Stimulated activated CD8-positive, alpha-beta memory T cell treated with anti-CD3 and anti-CD28 coated beads, Interleukin-2, amount 100 ng/mL, for 48 hours (primary cell): ENCODE measurements at regions not wholly inside any gene's neighbourhood (a gene's known extent, or its start where the extent isn't known, plus 50 kb on each side); places are given as distances from the start of the nearest gene placed in this dataset.

Source experiments
- DNase-seq, 2 donors: peaks; one replicate each; pipeline ENCODE4 v3.0.0-alpha.2; 2020; ENCODE audit warnings: low read depth in 2 of 2

DNA sequence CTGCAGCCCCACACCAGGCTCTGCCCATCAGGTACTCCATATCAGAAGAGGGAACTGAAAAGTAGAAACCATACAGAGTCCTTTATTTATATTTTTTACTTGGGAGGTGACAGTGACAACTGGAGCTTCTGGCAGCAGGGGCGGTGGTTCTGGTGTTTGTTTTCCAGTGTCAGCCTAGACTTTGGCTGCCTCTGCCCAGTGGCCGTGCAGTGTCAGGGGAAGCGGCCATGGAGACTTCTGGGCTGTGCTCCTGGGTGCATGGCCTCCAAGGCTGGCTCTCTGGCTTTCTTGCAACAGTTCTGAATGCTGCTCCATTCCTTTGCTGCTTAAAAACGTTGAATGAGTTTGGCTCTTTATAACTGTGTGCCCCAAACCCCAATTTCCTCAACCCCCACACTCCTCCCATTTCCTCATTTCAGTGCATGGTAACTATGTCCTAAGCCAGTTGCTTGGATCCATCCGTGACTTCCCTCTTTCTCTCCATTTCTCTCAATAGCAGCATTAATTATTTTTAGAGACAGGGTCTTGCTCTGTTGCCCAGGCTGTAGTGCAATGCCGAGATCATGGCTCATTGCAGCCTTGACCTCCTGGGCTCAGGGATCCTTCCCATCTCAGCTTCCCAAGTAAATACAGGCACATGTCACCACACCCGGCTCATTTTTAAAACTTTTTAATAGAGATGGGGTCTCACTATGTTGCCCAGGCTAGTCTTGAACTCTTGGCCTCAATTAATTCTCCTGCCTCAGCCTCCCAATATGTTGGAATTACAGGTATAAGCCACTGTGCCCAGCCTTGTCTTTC, 141.1 kb upstream of the SGK1 start:
- DNase-seq: no peak

DNA sequence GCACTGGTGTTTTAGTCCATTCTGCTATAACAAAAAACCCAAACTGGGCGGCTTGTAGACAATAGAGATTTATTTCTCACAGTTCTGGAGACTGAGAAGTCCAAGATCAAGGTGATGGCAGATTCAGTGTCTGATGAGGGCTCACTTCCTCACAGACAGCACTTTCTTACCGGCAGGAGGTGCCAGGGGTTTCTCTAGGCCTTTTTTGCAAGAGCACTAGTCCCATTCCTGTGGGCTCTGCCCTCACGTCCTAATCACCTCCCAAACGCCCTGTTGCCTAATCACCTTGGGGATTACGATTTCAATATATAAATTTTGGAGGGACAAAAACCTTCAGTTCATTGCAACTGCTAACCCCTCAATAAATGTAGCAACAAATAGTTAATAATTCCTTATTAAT, 140.0 kb upstream of the SGK1 start:
- DNase-seq: no peak

DNA sequence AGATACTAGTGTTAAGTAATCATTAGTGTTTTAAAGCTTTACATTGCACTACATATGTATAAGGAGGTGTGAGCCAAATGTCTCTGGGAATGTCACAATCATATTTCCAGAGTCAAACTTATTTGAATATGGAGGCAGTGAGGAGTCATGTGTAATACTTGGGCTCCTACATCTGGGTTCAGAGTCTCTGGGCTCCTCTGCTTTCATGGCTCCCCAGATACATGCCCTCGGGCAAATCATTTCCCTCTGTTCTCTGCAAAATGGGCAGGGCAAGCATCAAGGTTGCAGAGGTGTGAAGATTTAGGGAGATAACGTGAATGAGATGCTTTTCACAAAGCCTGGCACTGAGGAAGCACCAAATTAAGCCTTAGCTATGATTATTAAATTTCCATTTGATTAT, 138.3 kb upstream of the SGK1 start:
- DNase-seq: no peak

DNA sequence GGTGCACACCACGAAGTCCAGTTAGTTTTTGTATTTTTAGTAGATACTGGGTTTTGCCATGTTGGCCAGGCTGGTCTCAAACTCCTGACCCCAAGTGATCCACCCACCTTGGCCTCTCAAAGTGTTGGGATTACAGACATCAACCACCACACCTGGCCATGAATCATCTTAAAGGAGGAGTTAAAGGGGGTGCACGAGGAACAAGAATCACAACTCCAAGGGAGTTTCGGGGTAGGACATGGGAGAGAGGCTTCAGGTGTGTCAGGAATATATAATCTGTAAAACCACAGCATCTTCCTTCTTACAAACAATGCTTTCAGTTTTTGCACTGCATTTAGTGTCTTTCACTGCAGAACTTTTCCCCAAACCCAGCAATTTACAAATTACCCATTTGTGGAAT, 137.4 kb upstream of the SGK1 start:
- no peak for DNase-seq

DNA sequence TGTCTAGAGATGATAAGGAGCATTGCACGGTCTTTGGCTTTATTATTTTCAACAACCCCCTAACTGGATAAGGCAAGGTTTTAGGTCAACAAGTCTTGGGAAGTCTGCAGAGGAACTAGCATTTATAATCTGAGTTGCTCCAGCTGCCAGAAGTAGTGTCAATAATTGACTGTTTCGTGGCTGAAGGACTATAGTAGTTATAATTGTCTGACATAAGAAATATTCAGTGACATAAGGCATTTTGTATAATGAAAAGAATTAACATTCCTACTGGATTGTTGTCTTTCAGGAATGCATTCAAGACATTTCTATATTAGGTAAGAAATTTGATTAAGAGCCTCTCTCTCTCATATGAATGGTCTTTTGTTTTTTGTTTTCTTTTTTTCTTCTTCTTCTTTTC, 136.9 kb upstream of the SGK1 start:
- no peak for DNase-seq

DNA sequence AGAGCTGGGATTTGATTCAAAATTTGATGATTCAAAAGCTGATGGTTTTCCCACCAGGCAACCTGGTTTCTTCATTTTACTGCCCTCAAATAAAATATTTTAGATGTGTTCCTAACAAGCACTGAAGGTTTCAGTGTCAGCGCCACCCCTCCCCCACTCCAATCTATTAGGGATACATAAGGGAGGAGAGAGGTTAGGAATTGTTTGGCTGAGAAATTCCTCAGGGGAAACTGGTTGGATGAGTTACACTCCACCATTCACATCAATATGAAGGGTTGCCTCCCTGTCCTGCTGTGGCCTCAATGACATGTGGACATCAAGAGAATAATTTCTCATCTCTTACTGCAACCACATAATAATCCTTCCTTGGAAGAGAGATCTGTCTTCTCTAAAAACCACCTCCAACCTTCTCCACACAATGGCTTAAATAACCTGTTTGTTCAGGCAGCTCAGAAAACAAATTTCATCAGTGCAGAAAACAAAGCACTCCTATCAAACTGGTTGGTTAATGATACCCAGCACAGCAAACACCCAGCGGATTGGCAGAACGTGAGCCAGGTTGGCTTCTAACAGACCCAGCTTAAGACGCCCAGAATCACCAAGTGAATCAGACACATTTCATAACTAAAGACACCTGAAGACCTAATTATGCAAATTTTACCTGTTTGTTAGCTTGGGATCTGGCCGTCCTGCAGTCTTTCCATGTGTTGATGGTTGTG, 136.0 kb upstream of the SGK1 start:
- no peak for DNase-seq

DNA sequence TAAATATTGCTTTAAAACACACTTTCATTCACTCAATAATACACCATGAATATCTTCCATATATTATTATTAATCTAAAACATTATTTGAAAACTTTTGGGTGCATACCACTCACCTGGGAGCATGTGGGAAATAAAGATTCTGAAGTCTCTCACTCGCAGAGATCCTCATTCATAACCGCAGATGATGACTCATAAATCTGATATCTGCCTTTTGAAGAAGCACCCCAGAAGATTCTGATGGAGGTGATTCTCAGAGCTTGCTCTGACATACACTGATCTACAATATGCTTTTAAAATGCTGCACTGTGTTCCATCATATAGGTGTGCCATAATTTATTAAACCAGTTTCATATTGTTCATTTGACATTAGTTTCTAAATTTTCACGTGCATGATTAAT, 135.0 kb upstream of the SGK1 start:
- no peak for DNase-seq

DNA sequence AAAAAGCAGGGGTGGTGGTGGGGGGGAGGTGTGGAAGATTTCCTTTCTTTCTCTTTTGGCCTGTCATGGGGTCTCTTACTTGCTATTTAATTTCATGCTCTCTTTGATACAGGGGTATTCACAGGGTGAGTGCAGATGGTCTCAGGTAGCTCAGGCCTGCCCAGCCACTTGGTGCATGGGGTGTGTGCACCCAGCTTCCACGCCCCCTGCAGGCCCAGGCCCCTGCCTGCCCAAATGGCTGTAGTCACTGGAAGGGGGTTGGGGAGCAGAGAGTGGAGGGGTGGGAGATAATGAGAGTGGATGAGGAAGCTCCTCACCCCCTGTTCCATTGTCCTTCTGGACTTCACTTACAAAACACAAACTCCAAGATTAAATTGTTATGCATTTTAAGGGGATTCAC, 133.6 kb upstream of the SGK1 start:
- no peak for DNase-seq

DNA sequence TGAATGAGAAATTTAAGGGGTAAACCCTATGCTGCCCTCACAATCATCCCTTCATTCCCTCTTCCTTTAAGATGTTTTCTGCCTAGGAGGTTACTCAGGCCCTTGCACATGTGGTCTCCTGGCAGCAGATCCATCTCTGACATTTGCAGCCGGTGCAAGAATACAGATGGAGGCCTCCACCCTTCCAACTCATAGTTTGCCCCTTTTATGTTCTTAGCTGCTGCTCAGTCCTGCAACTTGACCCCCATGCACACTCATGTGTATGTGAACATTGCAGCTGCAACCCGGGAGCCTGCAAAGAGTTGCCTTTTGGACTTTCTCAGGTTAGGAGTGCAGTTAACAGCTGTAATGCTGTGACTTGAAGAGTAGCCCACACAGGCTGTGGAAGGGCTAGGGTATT, 131.9 kb upstream of the SGK1 start:
- no peak for DNase-seq

DNA sequence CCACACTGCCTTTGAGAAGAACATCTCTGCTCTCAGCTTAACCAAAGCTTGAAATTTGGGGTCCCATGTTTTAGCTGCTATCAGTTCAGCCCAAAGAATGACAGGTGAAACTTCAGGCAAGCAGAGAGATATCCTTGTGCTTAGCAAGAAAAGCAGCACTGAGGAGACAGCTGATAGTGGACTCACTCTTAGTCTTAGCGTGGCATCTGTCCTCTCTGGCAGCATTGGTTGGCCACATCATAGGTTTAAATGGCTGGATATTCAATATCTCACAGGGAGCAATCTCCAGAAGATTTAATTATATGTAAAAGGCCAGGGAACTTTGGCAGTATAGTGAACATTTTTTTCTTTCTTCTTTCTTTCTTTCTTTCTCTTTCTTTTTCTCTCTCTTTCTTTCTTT, 131.1 kb upstream of the SGK1 start:
- DNase-seq: no peak

DNA sequence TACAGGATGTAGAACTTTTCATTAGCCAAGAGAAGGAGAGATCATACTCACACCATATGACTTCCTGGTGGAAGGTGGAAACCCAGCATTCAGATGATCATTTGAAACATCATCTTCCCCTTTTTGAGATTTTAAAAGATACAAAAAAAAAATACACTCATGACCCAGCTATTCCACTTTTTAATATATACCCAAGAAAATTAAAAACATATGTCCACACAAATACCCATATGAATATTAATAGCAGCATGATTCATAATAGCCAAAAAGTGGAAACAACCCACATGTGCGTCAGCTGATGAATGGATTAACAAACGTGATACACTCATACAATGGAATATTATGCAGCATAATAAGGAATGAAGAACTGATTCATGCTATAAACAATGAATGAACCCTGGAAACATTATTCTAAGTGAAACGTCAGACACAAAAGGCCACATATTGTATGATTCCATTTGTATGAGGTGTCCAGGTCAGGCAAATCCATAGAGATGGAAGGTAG, 130.0 kb upstream of the SGK1 start:
- no peak for DNase-seq

DNA sequence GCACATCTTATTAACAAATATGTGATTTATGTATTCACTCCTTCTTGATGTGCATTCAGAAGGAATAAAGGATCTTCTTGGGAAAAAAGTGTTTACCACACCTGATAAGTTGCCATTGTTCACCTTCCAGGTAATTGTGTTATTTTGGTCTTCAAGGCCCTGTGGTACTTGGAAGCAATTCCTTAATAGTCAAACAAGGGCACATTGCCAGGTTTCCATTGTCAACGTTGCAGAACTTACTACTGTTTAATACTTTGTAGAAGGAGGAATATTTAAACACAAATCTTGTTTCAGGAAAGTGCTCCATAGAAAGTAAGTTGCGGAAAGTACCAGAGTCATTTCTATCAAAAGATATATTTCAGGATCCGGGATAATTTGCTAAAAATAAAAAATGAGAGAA, 129.5 kb upstream of the SGK1 start:
- DNase-seq: no peak

DNA sequence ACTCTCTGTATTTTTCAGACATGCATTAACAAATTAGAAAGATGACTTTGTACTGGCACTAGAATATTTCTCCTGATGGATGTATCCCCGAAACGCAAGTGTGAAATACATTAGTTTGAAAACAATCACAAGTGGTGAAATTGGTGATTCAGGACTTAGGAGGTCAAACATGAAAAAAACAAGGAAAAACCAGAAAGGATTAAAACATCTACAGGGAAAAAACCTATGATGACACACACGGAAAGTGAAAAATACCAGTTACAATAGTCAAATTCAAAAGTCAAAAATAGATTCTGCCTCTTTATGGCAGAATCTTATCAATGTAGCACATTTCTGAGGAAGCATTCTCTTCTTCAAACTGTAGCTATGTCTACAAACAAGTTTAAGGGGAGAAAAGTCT, 129.0 kb upstream of the SGK1 start:
- DNase-seq: no peak

DNA sequence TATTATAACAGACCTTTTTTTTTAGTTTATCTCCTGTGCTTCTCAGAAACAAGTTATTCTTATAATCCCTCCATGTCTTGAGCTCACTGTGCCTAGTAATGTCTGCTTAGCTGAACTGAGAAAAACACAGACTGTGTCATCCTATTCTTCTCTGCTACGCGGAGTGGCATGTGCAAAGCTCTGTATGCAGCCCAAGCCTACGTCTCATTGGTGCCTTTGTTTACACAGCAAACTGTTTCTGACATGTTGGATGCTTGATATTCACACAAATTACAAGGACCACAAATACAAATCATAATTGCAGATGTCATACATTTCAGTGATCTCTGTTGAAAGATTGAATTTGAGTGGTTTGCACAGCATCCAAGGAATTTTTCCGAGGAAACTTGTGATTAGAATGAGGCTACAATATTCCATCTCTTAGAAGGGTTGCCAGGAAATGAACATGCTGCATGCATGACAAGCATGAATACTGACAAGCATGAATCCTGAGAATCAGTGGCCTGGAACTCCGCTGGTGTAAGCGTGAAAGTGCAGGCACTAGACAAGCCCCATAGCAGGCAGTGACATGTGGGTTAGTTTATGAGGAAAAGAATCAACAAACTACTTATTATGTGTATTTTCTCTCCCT, 128.4 kb upstream of the SGK1 start:
- DNase-seq: no peak

DNA sequence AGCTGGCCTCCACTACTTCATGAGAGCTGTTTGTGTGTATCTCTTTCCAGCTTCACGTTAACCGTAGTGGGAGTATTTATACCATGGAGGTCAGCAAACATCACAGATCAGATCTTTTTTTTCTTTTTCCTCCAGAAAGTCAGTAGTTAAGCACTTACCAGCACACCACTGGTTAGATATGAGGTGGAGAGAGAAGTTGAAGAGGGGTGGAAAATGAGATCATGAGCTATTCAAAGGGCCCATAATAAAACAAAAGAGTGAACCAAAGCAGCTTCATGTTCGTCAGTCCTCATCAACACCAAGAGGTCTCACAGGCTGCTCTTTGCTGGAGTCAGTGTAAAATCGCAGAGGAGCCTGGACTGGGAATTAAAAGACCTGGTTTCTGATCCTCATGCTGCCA, 125.1 kb upstream of the SGK1 start:
- DNase-seq: no peak

DNA sequence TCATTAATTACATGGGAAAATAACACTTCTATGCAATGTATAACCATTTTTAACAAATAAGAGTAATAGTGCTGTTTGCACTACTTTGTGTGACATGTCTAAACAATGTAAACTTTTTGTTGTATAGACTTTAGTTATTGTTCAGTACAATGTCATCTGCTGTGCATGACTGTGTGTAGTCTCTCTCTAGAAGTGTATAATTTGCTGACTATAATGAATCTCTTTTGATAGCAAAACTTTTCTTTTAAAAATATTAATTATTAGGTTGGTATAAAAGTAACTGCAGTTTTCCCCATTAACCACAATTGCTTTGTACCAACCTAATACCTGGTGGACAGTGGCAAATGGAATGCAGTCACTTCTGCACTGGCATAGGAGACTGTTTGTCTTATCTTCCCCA, 124.2 kb upstream of the SGK1 start:
- no peak for DNase-seq

DNA sequence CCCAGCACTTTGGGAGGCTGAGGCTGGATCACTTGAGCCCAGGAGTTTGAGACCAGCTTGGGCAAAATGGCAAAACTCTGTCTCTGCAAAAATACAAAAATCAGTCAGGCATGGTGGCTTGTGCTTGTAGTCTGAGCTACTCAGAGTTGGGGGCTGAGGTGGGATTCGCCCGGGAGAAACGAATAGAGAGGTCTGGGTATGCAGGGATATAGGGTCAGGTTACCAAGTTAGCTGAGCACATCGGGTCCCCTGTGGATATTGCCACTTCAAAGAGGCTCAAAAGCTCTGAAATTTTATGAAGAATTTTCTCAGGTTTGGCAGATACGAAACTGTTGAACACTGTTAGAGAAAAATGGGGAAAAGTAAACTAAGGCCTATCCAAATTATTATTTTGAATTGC, 120.9 kb upstream of the SGK1 start:
- no peak for DNase-seq

DNA sequence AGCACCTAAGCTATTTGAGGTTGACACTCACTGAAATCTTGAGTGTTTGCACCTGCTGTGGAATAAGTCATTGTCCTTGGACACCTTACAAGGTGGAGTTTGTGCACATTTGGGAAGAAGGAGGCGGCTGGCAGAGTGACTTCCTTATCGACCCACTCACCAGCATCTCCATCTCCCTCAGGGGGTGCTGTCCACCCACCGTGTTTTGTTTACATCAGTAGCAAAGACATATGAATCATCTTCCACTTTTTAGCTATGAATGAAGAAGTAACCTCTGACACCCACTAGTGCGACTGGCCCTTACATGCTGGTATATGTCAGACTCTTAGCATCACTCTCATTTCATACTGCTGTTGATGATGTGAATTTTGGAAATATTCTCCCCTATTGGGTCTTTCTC, 119.5 kb upstream of the SGK1 start:
- DNase-seq: peak in 1 of 2 donors; percentile 13

DNA sequence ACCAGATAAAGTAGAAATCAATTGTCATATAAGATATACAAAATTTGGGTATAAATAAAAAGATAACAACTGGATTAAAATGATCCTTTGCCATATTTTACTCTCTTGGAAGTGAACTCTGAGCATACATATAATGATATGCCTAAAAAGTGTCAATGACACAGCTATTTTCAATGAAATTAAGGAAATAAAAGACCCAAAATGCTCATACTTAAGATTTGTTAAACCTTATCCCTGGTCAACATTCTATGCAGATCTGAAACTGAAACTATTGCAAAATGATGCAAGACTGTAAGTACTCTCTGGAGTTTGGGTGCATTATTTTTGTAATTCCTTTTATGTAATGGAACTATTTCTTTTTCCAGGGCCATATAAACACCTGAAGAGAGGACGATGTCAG, 119.0 kb upstream of the SGK1 start:
- DNase-seq: no peak

DNA sequence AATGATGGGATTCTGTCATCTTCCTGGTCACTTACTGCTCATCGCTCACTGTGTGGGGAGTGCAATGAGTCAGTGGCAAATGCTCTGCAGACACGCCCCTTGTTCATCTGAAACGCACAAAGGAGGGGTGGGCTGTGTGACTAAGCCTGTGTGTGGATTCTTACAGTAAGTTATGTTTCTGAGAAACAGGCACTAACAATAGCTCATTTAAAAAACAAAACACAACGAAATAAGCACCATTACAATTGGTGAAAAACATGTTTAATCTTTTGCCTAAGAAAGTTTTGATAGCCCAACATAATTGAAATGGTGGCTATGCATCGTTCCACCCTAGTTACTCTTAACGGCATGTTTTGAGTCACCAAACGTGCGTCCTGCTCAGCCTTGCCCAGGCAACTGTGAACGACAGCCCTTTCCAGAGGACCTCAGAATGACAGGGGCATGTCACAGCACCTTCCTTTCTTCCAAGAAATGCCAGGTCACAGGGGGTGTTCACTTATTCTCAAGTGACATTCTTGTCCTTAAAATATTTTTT, 118.4 kb upstream of the SGK1 start:
- DNase-seq: peak; percentile 30 to 49

DNA sequence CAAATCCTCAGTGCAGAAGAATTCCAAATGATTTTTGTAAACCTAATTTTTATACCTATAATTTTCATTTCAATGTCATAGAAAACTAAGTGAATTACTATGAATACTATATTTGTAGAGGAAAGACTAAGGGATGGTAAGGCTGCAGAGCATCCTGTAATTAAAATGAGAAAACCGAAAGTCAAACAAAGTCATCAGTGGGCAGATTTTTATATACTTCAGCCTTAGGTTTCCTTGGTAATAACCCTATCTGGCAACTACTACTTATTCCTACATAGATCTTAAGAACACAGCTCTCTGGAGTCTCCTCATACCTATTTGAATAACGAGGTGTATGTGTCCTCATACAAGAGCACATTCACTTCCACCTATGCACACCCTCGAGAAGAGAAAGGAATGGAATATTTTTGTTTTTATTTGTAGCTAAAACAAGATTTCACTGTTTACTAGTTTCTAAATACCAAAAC, 117.9 kb upstream of the SGK1 start:
- DNase-seq: no peak
